HG03135 (cell line): ENCODE measurements at regions not wholly inside any gene's neighbourhood (a gene's known extent, or its start where the extent isn't known, plus 50 kb on each side); places are given as distances from the start of the nearest gene placed in this dataset.

Source experiments
- ATAC-seq: cut with Tn5 transposase; IDR thresholded peaks from one replicate; pipeline ENCODE4 v1.9.1; 2021; ENCODE audit warnings: mild to moderate bottlenecking, moderate library complexity; ENCODE audit not compliant: unreplicated experiment

- no peak for ATAC-seq
Measured at GRCh38 chr6:134719911-134720310, 230.0 kb downstream of the ALDH8A1 start.

- no peak for ATAC-seq
Measured at GRCh38 chr6:134719286-134719685, 230.6 kb downstream of the ALDH8A1 start.

GRCh38 chr6:134714679-134715078 is 235.2 kb downstream of the ALDH8A1 start:
- no peak for ATAC-seq

- ATAC-seq: no peak
Measured at GRCh38 chr6:134714113-134714512, 235.8 kb downstream of the ALDH8A1 start.

GRCh38 chr6:134712311-134712710 is 237.6 kb downstream of the ALDH8A1 start:
- no peak for ATAC-seq

GRCh38 chr6:134708079-134708478 is 241.8 kb downstream of the ALDH8A1 start:
- no peak for ATAC-seq

GRCh38 chr6:134707342-134708031 is 242.4 kb downstream of the ALDH8A1 start:
- no peak for ATAC-seq

- ATAC-seq: no peak
Measured at GRCh38 chr6:134706806-134707205, 243.1 kb downstream of the ALDH8A1 start.

GRCh38 chr6:134706153-134706552 is 243.7 kb downstream of the ALDH8A1 start:
- no peak for ATAC-seq

GRCh38 chr6:134703206-134703605 is 246.7 kb downstream of the ALDH8A1 start:
- ATAC-seq: no peak

GRCh38 chr6:134702279-134702678 is 247.6 kb downstream of the ALDH8A1 start:
- no peak for ATAC-seq

GRCh38 chr6:134701301-134701700 is 248.6 kb downstream of the ALDH8A1 start:
- ATAC-seq: no peak

- no peak for ATAC-seq
Measured at GRCh38 chr6:134698228-134698627, 251.7 kb downstream of the ALDH8A1 start.

GRCh38 chr6:134692008-134692407 is 257.9 kb downstream of the ALDH8A1 start:
- no peak for ATAC-seq

GRCh38 chr6:134691180-134691579 is 258.7 kb downstream of the ALDH8A1 start:
- no peak for ATAC-seq

GRCh38 chr6:134690048-134690447 is 259.9 kb downstream of the ALDH8A1 start:
- ATAC-seq: no peak

- no peak for ATAC-seq
Measured at GRCh38 chr6:134689641-134690040, 260.3 kb downstream of the ALDH8A1 start.

- no peak for ATAC-seq
Measured at GRCh38 chr6:134689177-134689576, 260.7 kb downstream of the ALDH8A1 start.

GRCh38 chr6:134686071-134686470 is 263.8 kb downstream of the ALDH8A1 start:
- ATAC-seq: no peak

GRCh38 chr6:134684423-134684795 is 265.5 kb downstream of the ALDH8A1 start:
- ATAC-seq: no peak

- no peak for ATAC-seq
Measured at GRCh38 chr6:134683783-134684422, 266.0 kb downstream of the ALDH8A1 start.

GRCh38 chr6:134680433-134680832 is 269.5 kb downstream of the ALDH8A1 start:
- ATAC-seq: no peak

- ATAC-seq: no peak
Measured at GRCh38 chr6:134680021-134680420, 269.9 kb downstream of the ALDH8A1 start.
